HG02938 (cell line): ENCODE measurements at regions not wholly inside any gene's neighbourhood (a gene's known extent, or its start where the extent isn't known, plus 50 kb on each side); places are given as distances from the start of the nearest gene placed in this dataset.
"Not testable (repeated sequence)": the region's sequence is repeated elsewhere in the genome, so short reads cannot be mapped to it uniquely, and the experiment has no call there.

Source experiments
- ATAC-seq: cut with Tn5 transposase; IDR thresholded peaks from one replicate; pipeline ENCODE4 v1.9.1; 2021; ENCODE audit warnings: mild to moderate bottlenecking, moderate library complexity; ENCODE audit not compliant: unreplicated experiment

DNA sequence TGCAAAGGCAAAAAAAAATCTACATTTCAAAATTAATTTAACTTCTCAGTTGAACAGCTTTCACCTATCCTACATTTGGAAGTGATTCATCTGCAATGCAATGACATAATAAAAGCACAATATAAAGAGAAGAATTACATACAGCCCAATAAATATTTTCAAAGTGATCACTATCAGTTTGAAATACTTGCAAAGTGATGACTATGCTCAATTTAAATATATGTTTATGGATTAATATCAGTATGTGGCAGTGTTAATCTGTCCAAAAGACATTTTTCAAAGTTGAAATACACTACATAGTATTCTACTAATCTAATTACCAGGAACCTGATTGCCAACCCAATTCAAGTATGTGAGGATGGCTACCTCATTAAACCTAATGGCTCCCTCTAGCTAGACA, 460.7 kb upstream of the ATXN7L3B start:
- ATAC-seq: no peak

DNA sequence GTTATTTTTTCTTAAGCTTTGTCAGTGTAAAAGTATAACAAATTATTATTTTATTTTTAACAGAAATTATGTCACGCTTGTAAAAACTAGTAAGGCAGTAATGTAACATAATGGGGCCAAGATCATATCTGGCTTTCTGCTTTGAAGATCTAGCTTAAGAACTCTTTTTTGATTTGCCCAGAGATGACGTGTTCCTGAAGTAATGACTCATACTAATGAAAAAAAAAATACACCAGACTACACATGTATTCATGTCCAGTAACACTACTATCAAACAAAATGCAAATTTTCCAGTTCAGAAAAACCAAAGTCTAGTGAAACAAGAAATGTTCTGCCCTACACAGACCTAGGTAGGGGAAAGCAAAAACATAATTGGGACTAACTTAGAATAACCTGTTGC, 432.2 kb upstream of the ATXN7L3B start:
- no peak for ATAC-seq

DNA sequence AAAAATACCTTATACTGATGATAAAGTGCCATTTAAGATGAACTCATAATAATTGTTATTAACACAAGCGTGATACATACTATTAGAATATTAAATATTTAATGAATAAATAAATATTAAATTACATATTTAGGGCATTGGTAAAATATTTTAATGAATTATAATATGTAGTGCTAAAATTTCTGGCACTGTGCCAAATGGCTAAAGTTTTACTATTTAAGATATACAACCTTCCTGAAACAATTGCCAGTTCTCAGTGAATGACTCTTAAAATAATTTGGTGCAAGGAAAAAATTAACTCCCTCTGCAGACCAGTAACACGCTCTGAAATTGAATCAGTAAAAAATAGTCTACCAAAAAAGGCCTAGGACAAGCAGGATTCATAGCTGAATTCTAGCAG, 428.9 kb upstream of the ATXN7L3B start:
- ATAC-seq: no peak

DNA sequence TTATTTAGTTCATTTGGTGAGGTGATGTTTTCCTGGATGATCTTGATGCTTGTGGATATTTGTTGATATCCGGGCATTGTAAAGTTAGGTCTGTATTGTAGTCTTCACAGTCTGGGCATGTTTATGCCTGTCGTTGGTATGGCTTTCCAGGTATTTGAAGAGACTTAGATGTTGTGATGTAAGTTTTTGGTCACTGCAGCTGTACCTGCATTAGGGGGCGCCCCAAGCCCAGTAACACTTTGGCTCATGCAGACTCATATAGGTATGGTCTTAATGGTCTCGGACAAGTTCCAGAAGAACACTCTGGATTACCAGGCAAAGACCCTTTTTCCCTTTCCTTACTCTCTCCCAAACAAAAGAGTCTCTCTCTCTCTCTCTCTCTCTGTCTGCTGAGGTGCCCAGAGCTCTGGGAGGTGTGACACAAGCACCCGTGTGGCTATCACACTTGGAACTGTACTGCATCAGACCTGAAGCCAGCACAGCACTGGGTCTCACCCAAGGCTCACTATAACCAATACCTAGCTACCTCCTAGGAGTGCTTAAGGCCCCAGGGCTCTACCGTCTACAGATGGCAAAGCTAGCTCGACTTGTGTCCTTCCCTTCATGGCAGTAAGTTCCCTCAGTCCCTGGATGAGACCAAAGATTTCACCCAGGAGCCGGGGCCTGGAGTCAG, 425.8 kb upstream of the ATXN7L3B start:
- no peak for ATAC-seq

DNA sequence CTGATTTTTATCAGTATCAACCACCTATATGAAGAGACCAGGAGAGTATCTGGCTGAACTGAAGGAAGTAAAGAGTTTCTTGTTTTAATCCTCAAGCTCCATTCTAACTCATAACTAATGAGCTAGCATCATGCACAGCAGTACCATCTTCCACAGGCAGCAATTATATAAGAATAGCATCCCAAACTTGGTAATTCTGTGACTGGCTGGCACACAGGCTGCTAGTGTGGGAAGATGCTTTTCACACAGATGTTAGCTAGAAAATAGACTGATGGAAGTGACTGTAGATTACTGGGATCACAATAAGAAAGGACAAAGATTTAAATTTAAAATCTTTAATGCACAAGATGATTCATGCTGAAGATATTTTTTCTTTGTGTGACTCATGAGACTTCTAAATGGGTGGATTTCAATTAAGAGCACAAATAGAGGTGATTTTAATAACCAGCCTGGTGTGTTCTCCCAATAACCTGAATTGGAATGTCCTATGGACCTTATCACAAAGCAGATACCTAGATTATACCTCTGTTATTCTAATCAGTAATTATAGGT, 417.7 kb upstream of the ATXN7L3B start:
- ATAC-seq: no peak

DNA sequence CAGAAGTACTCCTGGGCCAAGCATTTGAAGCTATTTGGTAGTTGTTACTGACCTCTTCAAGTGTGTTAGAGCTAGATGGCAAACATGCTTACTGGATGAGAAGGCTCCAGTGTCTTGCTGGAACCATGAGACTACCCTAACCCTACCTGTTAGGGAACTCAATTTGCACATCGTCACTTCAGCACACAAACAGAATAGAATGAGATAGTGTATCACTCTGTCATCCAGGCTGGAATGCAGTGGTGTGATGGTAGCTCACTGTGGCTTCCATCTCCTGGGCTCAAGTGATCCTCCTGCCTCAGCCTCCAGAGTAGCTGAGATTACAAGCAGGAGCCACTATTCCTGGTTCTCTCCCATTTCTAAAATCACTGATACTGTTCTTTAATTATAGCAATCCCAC, 417.0 kb upstream of the ATXN7L3B start:
- no peak for ATAC-seq

DNA sequence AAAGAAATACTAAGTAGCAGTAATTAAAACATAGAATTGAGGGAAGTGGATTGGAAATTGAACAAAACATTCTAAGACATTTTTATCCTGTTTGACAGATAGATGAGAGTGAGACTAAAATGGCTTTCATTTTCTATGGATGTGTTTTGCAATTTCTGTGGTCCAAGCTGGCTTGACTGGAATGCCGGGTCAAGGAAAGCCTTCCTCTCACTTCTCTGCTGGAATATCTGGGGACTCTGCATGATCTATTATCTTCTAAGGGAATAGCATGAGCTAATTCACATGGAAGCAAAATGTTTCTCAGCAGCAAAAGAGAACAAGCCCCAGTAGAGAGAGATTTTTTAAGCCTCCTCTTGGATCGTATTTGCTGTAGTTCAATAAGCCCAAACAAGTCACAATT, 407.9 kb upstream of the ATXN7L3B start:
- no peak for ATAC-seq

DNA sequence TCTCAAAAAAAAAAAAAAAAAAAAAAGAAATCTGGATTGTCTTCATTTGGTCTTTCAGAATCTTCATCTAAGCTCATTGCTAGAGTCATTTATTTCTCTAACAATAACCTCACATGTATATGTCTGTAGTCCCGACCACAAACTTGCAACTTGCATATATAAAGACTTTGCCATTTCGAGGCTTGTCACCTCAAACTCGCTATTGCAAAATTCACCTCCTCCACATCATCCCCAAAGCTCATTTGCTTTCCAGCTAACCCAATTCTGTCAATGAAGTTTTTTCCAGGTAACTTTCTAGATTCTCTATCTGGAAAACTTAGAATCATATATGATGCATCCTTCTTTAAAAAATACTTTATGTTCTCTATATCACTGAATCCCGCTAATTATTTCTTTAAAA, 393.2 kb upstream of the ATXN7L3B start:
- no peak for ATAC-seq

DNA sequence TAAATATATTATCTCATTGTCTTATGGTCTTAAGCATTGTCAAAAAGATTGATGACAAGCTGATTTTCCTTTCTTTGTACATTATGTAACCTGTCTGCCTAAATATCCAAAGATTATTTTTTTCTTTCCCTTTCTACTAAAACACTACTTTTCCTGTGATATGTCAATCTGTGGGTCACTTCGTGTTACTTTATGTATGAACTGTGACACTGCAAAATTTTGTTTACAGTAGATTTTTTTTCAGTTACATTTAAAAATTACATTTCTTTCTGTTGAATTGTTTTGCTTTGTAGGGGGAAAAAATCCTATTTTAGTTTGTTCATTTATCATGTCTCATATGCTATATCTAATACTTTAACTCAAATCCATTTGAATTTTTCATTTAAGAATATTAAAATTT, 392.3 kb upstream of the ATXN7L3B start:
- ATAC-seq: no peak

DNA sequence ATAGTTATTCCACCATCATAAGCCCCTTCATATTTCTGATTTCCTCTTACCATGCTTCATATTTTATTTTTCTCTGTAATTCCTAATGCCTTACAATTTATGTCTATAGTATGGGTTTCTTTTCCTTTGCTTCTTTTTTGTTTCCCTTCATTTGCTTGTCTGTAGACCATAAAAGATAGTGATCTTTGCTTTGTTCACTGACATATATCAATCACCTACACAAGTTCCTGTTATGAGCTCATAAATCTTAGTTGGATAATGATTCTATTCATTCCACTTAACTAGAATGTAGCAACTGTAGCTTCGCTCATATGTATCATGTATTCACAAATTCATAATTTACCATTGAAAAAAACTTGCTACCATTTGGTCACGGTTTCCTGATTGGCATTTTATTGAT, 388.8 kb upstream of the ATXN7L3B start:
- ATAC-seq: no peak

DNA sequence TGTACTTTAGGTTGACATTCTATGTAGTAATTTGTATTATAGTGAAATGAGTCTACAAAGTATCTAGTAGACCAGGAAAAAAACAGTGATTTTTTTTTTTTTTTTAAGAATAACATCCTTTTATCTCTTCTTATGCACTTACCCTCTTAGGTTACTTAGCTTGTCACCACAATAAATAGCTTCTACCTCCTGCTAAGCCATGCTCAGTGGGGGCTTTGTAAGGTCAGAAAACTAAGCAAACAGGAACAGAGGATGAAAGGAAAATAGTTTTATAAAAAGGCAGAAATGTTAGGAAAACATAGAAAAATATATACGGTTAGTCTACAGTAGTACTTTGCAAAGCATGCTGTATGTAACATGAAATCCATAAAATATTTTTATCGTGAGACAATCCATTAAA, 385.3 kb upstream of the ATXN7L3B start:
- ATAC-seq: no peak

DNA sequence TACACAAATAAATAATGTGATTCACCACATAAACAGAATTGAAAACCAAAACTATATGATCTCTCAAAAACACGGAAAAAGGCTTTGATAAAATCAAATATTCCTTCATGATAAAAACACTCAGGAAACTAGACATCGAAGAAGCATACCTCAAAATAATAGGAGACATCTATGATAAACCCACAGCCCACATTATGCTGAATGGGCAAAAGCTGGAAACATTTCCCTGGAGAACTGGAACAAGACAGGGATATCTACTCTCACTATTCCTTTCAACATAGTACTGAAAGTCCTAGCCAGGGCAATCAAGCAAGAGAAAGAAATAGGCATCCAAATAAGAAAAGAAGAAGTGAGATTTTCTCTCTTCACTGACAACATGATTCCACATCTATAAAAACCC, 371.5 kb upstream of the ATXN7L3B start:
- no peak for ATAC-seq

DNA sequence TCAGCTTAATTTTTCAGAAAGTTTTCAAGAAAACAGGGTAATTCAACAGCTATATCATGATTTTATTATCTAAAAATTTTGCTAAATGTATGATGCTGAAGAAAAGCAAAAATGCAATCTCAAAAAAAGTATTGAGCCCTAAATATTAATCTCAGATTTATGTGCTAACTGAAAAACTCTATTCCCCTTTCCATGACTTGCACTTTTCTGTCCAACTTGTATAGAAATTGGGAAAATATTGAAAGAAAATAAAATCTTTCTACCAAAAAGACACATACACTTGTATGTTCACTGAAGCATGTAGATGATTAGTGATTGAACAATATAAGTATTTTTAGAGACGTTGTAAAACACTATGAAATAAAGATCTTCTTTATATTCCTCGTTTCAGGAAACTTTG, 368.0 kb upstream of the ATXN7L3B start:
- no peak for ATAC-seq

DNA sequence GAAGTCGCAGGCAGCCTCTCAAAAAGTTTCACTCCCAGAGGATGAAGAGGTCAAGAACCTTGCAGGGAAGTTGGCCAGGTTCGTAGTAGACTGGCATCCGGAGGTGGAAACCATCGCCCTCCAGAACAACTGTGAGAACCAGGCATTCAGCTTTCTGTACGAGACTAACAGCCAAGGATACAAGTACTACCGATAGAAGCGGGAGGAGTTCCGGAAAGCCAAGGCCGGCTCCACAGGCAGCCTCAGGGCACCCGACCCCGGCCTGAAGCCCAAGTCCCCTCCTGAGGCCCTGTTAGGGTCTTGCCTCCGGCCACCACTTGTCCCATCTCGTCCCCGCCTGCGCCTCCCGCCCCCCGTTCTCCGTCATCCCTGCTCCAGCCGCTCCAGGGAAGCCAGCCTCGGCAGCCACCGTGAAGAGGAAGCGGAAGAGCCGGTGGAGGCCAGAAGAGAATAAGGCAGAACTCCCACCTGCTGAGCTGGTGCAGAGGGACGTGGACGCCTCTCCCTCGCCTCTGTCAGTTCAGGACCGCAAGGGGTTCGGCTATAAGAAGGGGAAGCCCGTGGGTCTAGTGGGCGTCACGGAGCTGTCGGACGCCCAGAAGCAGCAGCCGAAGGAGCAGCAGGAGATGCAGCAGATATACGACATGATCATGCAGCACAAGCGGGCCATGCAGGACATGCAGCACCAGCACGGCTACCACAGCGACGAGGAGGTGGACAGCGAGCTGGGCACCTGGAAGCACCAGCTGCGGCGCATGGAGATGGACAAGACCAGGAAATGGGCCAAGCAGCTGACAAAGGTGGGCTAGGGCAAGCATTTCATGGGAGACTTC, 366.8 kb upstream of the ATXN7L3B start:
- ATAC-seq: no peak

DNA sequence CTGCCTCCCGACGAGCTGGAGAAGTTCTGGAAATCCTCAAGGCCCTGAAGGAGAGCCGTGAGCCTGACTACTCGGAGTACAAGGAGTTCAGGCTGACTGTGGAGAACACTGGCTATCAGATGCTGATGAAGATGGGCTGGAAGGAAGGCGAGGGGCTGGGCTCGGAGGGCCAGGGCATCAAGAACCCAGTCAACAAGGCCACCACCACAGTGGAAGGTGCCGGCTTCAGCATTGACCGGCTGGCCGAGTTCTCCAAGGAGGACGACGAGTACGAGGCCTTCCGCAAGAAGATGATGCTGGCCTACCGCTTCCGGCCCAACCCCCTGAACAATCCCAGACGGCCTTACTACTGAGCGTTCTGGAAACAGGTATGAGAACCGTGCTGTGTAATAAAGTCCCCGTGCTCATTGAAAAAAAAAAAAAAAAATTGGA, 366.1 kb upstream of the ATXN7L3B start:
- ATAC-seq: no peak

DNA sequence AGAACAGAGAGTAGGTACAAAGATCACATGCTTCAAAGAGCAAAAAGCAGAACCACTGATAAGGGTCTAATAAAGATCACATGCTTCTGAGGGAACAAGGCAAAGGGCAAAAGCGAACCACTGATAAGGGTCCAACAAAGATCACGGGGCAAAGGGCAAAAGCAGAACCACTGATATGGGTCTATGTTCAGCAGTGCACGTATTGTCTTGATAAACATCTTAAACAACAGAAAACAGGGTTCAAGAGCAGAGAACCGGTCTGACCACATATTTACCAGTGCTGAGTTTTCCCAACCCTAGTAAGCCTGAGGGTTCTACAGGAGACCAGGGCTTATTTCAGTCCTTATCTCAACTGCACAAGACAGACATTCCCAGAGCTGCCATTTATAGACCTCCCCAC, 362.7 kb upstream of the ATXN7L3B start:
- not testable (repeated sequence) for ATAC-seq

DNA sequence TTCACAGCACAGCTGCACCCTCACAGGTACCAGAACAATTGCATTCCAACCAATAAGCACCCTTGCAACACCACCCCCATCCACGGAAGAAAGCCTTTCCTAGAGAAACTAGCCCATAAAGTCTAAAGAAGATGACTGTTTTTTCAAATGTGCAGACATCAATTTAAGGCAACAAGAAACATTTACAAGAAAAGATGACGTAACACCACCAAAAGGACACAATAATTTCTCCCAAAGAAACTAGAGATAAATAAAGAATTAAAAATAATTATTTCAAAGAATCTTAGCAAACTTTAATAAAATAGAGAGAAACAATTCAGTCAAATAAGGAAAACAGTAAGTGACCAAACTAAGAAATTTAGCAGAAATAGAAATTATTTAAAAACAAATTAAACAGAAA, 352.3 kb upstream of the ATXN7L3B start:
- ATAC-seq: no peak

DNA sequence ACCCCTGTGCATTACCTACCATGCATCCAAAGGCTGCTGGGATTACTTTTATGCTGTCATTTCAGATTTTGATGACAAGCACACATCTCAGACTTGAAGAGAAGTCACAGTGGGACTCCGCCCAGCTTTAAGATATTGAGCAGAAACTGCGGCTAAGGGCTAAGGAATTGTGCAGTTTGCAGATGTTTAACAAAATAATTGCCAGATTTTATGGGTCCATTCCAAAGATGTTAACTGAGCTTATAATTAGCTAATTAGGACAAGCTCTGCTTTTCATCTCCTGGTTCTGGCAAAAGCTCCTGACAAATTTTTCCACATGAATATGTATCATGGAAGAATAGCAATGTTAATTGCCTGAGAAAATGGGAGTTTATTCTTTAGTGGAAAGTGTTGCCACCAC, 344.4 kb upstream of the ATXN7L3B start:
- no peak for ATAC-seq

DNA sequence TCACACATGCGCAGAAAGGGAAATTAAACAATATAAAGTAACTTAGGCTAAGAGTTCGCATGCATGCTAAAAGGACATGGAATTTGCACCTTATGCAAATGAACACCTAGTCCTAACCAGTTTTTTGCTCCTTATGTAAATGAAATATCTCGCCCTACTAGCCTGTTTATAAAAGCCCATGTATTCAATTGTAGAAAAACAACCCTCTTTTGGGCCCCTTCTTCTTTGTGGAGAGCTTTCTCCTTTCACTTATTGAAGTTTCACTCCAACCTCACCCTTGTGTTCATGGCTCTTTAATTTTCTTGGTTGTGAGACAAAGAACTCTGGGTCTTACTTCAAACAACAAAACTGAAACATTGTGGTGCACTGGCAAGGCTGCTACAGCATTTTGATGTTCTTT, 333.4 kb upstream of the ATXN7L3B start:
- ATAC-seq: no peak

DNA sequence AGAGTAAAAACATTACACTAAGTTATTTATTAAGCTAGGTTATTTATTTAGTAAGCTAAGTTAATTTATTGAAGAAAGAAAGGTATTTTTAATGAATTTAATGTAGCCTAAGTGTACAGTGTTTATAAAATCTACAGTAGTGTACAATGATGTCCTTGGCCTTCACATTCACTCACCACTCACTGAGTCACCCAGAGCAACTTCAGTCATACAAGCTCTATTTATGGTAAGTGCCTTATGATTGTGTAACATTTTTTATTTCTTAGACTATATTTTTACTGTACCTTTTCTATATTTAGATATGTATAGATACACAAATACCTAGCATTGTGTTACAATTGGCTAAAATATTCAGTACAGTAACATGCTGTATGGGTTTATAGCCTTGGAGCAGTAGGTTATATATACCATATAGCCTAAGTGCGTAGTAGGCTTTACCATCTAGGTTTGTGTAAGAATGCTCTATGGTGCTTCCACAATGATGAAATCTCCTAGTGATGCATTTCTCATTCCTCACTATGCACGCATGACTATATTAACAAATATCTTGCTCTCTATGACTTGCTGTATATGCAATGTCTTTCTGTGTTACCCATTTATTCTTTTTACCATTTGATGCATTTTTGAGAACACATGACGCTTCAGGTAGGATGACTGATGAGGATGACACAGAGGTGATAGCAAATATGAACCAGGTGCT, 309.6 kb upstream of the ATXN7L3B start:
- no peak for ATAC-seq

DNA sequence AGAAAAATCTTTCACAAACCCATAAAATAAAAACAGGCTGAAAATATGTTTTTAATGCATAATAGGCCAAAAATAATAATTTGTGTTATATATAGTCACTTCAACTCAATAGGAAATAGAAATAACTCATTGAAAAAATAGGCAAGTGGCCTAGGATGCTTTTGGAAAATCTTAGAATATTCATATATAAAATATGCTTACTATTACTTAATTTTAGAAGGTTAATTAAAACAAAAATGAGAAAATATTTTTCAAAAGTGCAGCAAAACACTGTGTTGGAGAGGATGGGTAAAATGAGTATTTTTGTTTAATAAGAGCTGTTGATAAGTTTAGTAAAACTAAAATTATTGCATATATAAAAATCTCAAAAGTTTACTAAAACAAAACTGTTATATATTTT, 308.0 kb upstream of the ATXN7L3B start:
- ATAC-seq: no peak

DNA sequence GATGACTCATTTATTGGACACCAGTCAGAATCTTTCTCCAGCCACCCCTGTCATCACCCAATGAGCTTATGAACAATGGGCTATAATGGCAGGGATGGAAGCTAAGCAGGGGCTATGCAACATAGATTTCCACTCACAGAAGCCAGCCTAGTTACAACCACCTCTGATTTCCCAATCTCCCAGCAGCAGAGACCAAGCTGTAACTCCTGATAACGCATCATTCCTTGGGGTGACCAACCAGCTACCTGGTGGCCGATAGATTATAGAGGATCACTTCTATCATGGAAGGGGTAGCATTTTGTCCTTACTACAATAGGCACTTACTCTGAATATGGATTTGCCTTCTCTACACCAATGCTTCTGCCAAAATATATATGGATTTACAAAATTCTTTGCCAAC, 302.3 kb upstream of the ATXN7L3B start:
- ATAC-seq: no peak
